Occipital lobe (tissue), 1 donor: ENCODE measurements at regions not wholly inside any gene's neighbourhood (a gene's known extent, or its start where the extent isn't known, plus 50 kb on each side); places are given as distances from the start of the nearest gene placed in this dataset.

ENCODE experiments used
- DNase-seq: peaks from one replicate; lab custom pipeline; 2025; lab: John Stamatoyannopoulos, UW

GRCh38 chr15:46525984-46526725 is 891.3 kb downstream of the SQOR start:
- DNase-seq, result no peak

- DNase-seq, result no peak
These were observed 891.9 kb downstream of the SQOR start for GRCh38 chr15:46526726-46527110.

- no peak for DNase-seq
These were observed 908.8 kb downstream of the SQOR start for GRCh38 chr15:46543626-46544025.

GRCh38 chr15:46548989-46549388 is 914.2 kb downstream of the SQOR start:
- DNase-seq, result no peak

- no peak for DNase-seq
These were observed 917.5 kb downstream of the SQOR start for GRCh38 chr15:46552316-46552715.

- no peak for DNase-seq
These were observed 920.7 kb downstream of the SQOR start for GRCh38 chr15:46555547-46555946.

- DNase-seq, result no peak
These were observed 921.2 kb downstream of the SQOR start for GRCh38 chr15:46556010-46556409.

- no peak for DNase-seq
These were observed 921.9 kb downstream of the SQOR start for GRCh38 chr15:46556559-46557379.

- DNase-seq, result no peak
These were observed 933.1 kb downstream of the SQOR start for GRCh38 chr15:46567968-46568367.

GRCh38 chr15:46569781-46570180 is 935.0 kb downstream of the SQOR start:
- DNase-seq, result no peak

GRCh38 chr15:46576646-46577395 is 942.0 kb downstream of the SQOR start:
- DNase-seq, result no peak

- DNase-seq, result no peak
These were observed 942.9 kb downstream of the SQOR start for GRCh38 chr15:46577767-46578166.

- no peak for DNase-seq
These were observed 945.7 kb downstream of the SQOR start for GRCh38 chr15:46580487-46580886.

GRCh38 chr15:46580924-46581323 is 946.1 kb downstream of the SQOR start:
- DNase-seq, result no peak

GRCh38 chr15:46589088-46589487 is 954.3 kb downstream of the SQOR start:
- DNase-seq, result no peak

- no peak for DNase-seq
These were observed 956.6 kb downstream of the SQOR start for GRCh38 chr15:46591462-46591861.

- no peak for DNase-seq
These were observed 960.2 kb downstream of the SQOR start for GRCh38 chr15:46595016-46595415.

GRCh38 chr15:46607077-46607476 is 972.2 kb downstream of the SQOR start:
- DNase-seq, result no peak

- DNase-seq, result no peak
These were observed 981.2 kb downstream of the SQOR start for GRCh38 chr15:46616033-46616432.

GRCh38 chr15:46617507-46617906 is 982.7 kb downstream of the SQOR start:
- DNase-seq, result no peak

- DNase-seq, result no peak
These were observed 984.2 kb downstream of the SQOR start for GRCh38 chr15:46618984-46619383.

GRCh38 chr15:46620392-46621013 is 985.7 kb downstream of the SQOR start:
- no peak for DNase-seq
